ENCODE measurements at regions not wholly inside any gene's neighbourhood (a gene's known extent, or its start where the extent isn't known, plus 50 kb on each side); places are given as distances from the start of the nearest gene placed in this dataset.

DNA sequence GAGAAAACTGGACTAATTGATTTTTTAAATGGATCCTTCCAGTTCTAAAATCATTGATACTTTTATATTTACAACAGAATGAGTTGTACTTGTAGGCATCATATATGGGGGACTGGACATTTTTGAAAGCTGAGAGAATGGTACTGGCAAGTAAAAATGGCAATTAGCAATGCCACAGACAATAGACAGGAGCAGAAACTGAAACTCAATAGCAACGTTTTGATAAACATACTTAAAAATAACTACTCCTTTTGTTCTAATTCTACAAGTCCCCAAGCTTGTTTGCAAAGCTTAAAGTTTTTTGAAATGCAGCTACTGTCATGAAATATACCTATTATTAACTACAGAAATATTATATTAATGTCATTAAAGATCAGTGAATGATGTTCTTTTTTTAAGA is 52.8 kb upstream of the FBXL7 start:
- DNase-seq (ENCODE audit: low spot score), result no peak
- Histone ChIP-seq H3K27me3 (no peaks in the 10 kb centered on the region), H3K4me1 (no peaks in the 10 kb centered on the region), H3K4me3 (no peak overlapping the region), H3K27ac (no peak overlapping the region), H3K9me3 (no peaks in the 10 kb centered on the region), H3K36me3 (no peaks in the 10 kb centered on the region)
- TF ChIP-seq, protein P1, sequence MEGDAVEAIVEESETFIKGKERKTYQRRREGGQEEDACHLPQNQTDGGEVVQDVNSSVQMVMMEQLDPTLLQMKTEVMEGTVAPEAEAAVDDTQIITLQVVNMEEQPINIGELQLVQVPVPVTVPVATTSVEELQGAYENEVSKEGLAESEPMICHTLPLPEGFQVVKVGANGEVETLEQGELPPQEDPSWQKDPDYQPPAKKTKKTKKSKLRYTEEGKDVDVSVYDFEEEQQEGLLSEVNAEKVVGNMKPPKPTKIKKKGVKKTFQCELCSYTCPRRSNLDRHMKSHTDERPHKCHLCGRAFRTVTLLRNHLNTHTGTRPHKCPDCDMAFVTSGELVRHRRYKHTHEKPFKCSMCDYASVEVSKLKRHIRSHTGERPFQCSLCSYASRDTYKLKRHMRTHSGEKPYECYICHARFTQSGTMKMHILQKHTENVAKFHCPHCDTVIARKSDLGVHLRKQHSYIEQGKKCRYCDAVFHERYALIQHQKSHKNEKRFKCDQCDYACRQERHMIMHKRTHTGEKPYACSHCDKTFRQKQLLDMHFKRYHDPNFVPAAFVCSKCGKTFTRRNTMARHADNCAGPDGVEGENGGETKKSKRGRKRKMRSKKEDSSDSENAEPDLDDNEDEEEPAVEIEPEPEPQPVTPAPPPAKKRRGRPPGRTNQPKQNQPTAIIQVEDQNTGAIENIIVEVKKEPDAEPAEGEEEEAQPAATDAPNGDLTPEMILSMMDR (IDR thresholded peaks at IDR 0.05), result no peak

DNA sequence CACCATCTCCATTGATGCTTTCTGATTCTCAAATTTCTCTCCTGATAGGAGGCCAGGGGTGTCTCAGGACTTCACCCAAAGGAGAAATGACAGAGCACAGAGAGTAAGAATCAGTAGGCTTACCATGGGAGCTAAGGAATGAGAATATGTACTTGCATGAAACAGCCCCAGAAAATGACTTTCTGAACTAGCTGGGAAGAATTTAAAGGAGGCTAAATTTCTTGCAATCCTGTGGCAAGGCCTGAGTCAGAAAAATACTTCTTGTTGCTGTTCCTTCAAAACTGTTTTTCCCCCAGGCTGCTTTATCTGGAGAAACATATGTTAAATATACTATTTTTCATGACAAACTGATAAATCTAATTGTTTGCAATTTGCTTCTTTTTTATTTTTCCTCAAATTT is 53.4 kb upstream of the FBXL7 start:
- no peak for DNase-seq (ENCODE audit: low spot score)
- TF ChIP-seq, protein P1 (IDR thresholded peaks at IDR 0.05), result no peak
- Histone ChIP-seq H3K9me3 (no peaks in the 10 kb centered on the region), H3K36me3 (no peaks in the 10 kb centered on the region), H3K4me1 (no peaks in the 10 kb centered on the region), H3K4me3 (no peak overlapping the region), H3K27ac (no peak overlapping the region), H3K27me3 (no peaks in the 10 kb centered on the region)

DNA sequence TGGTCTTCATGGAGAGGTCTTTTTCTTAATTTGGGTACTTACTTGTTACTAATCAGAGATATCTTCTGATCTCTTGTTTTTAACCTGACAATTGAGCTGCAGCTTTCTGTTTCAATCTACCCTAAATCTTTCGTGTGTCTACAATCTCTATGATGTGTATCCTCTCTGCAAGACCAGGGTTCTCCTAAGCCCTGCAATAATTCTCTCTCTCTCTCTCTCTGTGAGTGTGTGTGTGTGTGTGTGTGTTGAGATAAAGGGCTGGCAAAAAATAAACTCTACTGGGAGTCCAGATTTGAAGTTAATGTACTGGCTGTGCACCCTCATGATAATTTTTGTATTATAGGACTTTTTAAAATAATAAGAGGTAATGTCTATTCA is 57.8 kb upstream of the FBXL7 start:
- no peak for DNase-seq (ENCODE audit: low spot score)
- Histone ChIP-seq H3K4me1 (no peaks in the 10 kb centered on the region), H3K4me3 (no peak overlapping the region), H3K27ac (no peak overlapping the region), H3K36me3 (no peaks in the 10 kb centered on the region), H3K27me3 (no peaks in the 10 kb centered on the region), H3K9me3 (no peaks in the 10 kb centered on the region)
- TF ChIP-seq, protein P1 (IDR thresholded peaks at IDR 0.05), result no peak

DNA sequence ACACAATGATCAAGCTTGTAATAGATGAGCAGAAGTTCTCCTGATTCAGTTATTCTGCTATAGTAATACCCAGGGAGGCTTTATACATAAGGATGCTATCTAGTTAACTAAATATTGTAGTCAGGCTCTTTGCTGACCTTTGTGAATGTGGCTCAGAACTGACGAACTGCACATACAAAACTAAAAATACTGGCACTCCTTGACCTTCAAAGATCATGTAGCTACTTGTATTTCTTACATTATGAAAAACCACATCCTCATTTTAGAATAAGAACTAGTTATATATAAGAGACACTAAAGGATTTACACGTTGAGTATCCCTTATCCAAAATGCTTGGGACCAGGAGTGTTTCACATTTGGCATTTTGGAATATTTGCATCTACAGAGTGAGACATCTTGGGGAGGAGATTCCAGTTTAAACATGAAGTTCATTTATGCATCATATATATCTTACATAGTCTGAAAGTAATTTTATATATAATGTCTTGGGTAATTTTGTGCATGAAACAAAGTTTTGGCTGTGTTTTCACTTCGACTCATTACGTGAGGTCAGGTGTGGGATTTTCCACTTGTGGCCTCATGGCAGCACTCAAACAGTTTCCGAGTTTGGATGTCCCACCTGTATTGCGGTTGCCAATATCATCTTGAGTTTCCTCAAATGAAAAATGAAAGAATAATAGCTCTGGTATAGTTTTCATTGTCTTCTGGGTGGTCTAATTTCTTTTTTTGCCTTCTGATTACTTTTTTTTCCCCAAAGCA is 58.4 kb upstream of the FBXL7 start:
- Histone ChIP-seq H3K27me3 (no peaks in the 10 kb centered on the region), H3K4me3 (no peak overlapping the region), H3K4me1 (no peaks in the 10 kb centered on the region), H3K9me3 (no peaks in the 10 kb centered on the region), H3K36me3 (no peaks in the 10 kb centered on the region), H3K27ac (no peak overlapping the region)
- TF ChIP-seq, protein P1 (IDR thresholded peaks at IDR 0.05), result no peak
- DNase-seq (ENCODE audit: low spot score), result no peak

DNA sequence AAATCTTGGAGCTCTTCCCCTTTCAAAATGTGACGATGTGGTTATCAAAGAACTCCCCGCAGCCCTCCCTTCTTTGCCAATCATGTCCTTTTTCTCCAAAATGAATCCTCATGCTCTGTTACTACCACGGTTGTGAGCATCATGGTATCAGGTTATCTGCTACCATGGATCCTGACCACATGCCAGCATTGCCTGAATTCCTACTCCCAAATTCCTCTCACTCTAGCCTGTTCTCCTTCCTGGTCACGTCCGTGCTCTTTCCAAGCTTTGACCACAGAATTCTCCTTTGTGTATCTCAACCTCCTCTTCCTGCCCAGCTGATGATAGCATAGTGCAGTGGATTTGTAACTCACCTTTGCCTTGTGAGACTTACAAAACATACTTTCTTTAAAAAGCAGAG is 59.5 kb upstream of the FBXL7 start:
- no peak overlapping the region for H3K27ac ChIP-seq
- DNase-seq (ENCODE audit: low spot score), result no peak
- no peaks in the 10 kb centered on the region for H3K4me1 ChIP-seq
- TF ChIP-seq, protein P1 (IDR thresholded peaks at IDR 0.05), result no peak
- no peaks in the 10 kb centered on the region for H3K36me3 ChIP-seq
- H3K27me3 ChIP-seq, result no peaks in the 10 kb centered on the region
- no peak overlapping the region for H3K4me3 ChIP-seq
- H3K9me3 ChIP-seq, result no peaks in the 10 kb centered on the region

DNA sequence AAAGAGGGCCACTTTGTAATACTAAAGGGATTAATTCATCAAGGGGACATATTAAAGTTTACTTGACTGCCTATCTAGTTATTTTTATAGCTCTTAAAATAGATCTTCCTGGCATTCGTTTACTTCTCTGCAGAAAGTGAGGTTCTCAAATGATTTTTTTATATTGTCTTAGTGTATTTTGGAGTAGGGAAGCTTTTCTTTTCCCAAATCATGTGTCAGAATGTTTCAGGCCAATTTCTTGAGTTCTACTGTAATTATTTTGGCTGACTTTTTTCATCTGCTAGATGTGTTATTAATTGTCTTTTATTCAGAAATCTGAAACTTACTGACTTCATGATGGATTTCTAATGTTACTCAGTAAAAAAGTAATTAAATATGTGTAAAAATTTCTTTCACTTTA is 60.2 kb upstream of the FBXL7 start:
- Histone ChIP-seq H3K27ac (no peak overlapping the region), H3K27me3 (no peaks in the 10 kb centered on the region), H3K4me3 (no peak overlapping the region), H3K4me1 (no peaks in the 10 kb centered on the region), H3K36me3 (no peaks in the 10 kb centered on the region), H3K9me3 (no peaks in the 10 kb centered on the region)
- TF ChIP-seq, protein P1 (IDR thresholded peaks at IDR 0.05), result no peak
- DNase-seq (ENCODE audit: low spot score), result no peak

All from right atrium auricular region (tissue), 2 donors.